GM12891 (cell line): ENCODE measurements at regions not wholly inside any gene's neighbourhood (a gene's known extent, or its start where the extent isn't known, plus 50 kb on each side); places are given as distances from the start of the nearest gene placed in this dataset.

Source experiments
- PAX5 ChIP-seq: IDR thresholded peaks from 2 replicates; pipeline ENCODE4 v1.6.1; 2011; ENCODE audit warnings: low read length, moderate library complexity, mild to moderate bottlenecking; ENCODE audit not compliant: insufficient read depth, severe bottlenecking
- POLR2A ChIP-seq: IDR thresholded peaks from 2 replicates; pipeline ENCODE4 v1.6.1; 2011; ENCODE audit warnings: low read depth, low read length, control low read depth
- POLR2AphosphoS5 ChIP-seq: IDR thresholded peaks from 2 replicates; pipeline ENCODE4 v1.6.1; 2011; ENCODE audit warnings: low read depth, low read length, control low read depth

DNA sequence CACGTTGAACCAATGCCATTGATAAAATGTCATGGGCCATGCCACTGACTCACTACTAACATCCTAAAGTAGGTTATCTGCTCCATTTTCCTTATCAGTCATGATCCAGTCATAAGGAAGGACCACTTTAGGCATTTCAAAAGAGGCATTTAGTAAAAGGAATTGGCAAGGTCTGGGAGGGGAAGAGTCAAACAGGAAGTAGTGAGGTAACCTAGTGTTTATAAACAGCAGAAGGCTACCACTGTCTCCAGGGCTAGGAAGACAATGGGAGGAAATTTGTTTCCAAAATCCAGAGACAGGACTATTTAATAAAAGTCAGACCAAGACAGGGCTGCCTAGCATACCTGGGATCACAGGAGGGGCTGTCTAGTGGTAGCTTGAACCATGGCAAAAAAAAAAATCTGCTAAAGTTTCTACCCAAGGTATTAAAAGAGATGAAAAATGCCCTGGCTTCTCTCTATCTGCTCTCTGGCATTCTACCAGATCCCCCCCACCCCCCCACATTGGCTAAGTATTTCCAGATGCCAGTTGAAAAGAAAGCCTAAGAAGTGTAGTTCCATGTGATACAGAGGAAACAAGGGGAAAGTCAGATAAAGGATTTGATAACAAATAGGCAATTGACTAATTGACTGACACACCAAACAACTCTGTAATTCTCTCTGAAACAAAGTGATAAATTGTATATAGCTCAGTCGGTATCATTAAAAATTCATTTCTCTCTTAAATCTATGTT lies 50.4 kb upstream of the C11orf87 start:
- TF ChIP-seq POLR2A (no peak), POLR2AphosphoS5 (no peak), PAX5 (no peak)
